GM23338 (cell line): ENCODE measurements at regions not wholly inside any gene's neighbourhood (a gene's known extent, or its start where the extent isn't known, plus 50 kb on each side); places are given as distances from the start of the nearest gene placed in this dataset.
A peak's percentile ranks its signal among the peaks of the same experiment; 100 is the strongest.

Source experiments
- ATAC-seq: fragments of 200-7000 bp; cut with Tn5 transposase; 3 replicates; pipeline ENCODE4 v1.9.1; 2020
- DNase-seq: peaks from one replicate; pipeline ENCODE4 v3.0.0-alpha.2; 2015; ENCODE audit warnings: low spot score
- H2AFZ ChIP-seq: fragments of 200-600 bp; sonication (generic); 2 replicates; pipeline ENCODE4 v1.8.0; 2016; ENCODE audit warnings: antibody characterized with exemption, mild to moderate bottlenecking, moderate library complexity
- H3F3A ChIP-seq: fragments of 200-600 bp; sonication (generic); replicated peaks from 2 replicates; pipeline ENCODE4 v1.8.0; 2017; ENCODE audit warnings: antibody characterized with exemption, mixed run types, low read depth
- H3K27ac ChIP-seq: fragments of 200-600 bp; sonication (generic); 2 replicates; pipeline ENCODE4 v1.6.1; 2016; ENCODE audit warnings: low read depth
- H3K27me3 ChIP-seq: fragments of 200-600 bp; sonication (generic); 2 replicates; pipeline ENCODE4 v1.8.0; 2016; ENCODE audit warnings: mild to moderate bottlenecking, mixed run types, moderate library complexity; ENCODE audit not compliant: insufficient read depth
- H3K36me3 ChIP-seq: fragments of 200-600 bp; sonication (generic); 2 replicates; pipeline ENCODE4 v1.8.0; 2016; ENCODE audit warnings: mild to moderate bottlenecking; ENCODE audit not compliant: insufficient read depth
- H3K4me1 ChIP-seq: fragments of 200-600 bp; sonication (generic); 2 replicates; pipeline ENCODE4 v1.8.0; 2016; ENCODE audit warnings: mild to moderate bottlenecking, moderate library complexity; ENCODE audit not compliant: insufficient read depth
- H3K4me2 ChIP-seq: fragments of 200-600 bp; sonication (generic); 2 replicates; pipeline ENCODE4 v1.7.1; 2017; ENCODE audit warnings: mixed run types
- H3K4me3 ChIP-seq: fragments of 200-600 bp; sonication (generic); 2 replicates; pipeline ENCODE4 v1.6.1; 2016; ENCODE audit warnings: mixed run types
- H3K79me2 ChIP-seq: fragments of 200-600 bp; sonication (generic); replicated peaks from 2 replicates; pipeline ENCODE4 v1.8.0; 2017; ENCODE audit warnings: mild to moderate bottlenecking; ENCODE audit not compliant: insufficient read depth
- H3K9me2 ChIP-seq: fragments of 200-600 bp; sonication (generic); 2 replicates; pipeline ENCODE4 v1.8.0; 2017; ENCODE audit not compliant: insufficient read depth
- H4K20me1 ChIP-seq: fragments of 200-600 bp; sonication (generic); replicated peaks from 2 replicates; pipeline ENCODE4 v1.8.0; 2017; ENCODE audit warnings: mild to moderate bottlenecking; ENCODE audit not compliant: insufficient read depth
- H3K27ac Mint-ChIP-seq: 2 replicates; pipeline ENCODE4 v1.8.0; 2020; ENCODE audit warnings: inconsistent platforms, mild to moderate bottlenecking, moderate library complexity, mixed read lengths
- H3K27me3 Mint-ChIP-seq: 3 replicates; pipeline ENCODE4 v1.8.0; 2022; ENCODE audit warnings: low read depth, mild to moderate bottlenecking, moderate library complexity, mixed read lengths, inconsistent platforms; ENCODE audit not compliant: insufficient read depth, poor library complexity
- H3K36me3 Mint-ChIP-seq: 3 replicates; pipeline ENCODE4 v1.8.0; 2021; ENCODE audit warnings: low read depth, mild to moderate bottlenecking, inconsistent platforms, moderate library complexity, mixed read lengths
- H3K4me1 Mint-ChIP-seq: 3 replicates; pipeline ENCODE4 v1.8.0; 2020; ENCODE audit warnings: mild to moderate bottlenecking, inconsistent platforms, mixed read lengths
- H3K4me3 Mint-ChIP-seq: 3 replicates; pipeline ENCODE4 v1.8.0; 2021; ENCODE audit warnings: moderate library complexity, mild to moderate bottlenecking, inconsistent platforms, mixed read lengths
- H3K9me3 Mint-ChIP-seq: 3 replicates; pipeline ENCODE4 v1.8.0; 2020; ENCODE audit warnings: moderate library complexity, mild to moderate bottlenecking, inconsistent platforms, mixed read lengths
- CREB1 ChIP-seq: fragments of 250-450 bp; sonication (Bioruptor Pico); IDR thresholded peaks from 2 replicates; pipeline ENCODE4 v1.5.0; 2020; ENCODE audit warnings: low read depth, mild to moderate bottlenecking, moderate library complexity
- CTCF ChIP-seq, 2 experiments: fragments of 200-600 bp in 1 of 2; sonication (generic) in 1 of 2; conservative IDR thresholded peaks; 2 replicates each; pipeline versions ENCODE4 v1.5.1 to v1.6.1; 2016 to 2017; ENCODE audit warnings: antibody characterized with exemption in 2 of 2, low read depth in 2 of 2, mild to moderate bottlenecking in 2 of 2, moderate library complexity in 1 of 2
- EZH2 ChIP-seq: fragments of 200-600 bp; sonication (generic); IDR thresholded peaks from one replicate; pipeline ENCODE4 v1.8.0; 2017; ENCODE audit warnings: antibody characterized with exemption, mild to moderate bottlenecking, low read depth; ENCODE audit not compliant: unreplicated experiment
- EZH2phosphoT487 ChIP-seq: fragments of 200-600 bp; sonication (generic); IDR thresholded peaks from one replicate; pipeline ENCODE4 v1.8.1; 2018; ENCODE audit warnings: antibody characterized with exemption; ENCODE audit not compliant: unreplicated experiment
- JUNB ChIP-seq: IDR thresholded peaks from one replicate; pipeline ENCODE4 v1.6.1; 2016; ENCODE audit warnings: antibody characterized with exemption; ENCODE audit not compliant: unreplicated experiment
- NANOG ChIP-seq: IDR thresholded peaks from 2 replicates; pipeline ENCODE4 v1.6.1; 2016; ENCODE audit warnings: antibody characterized with exemption, borderline replicate concordance
- POLR2AphosphoS5 ChIP-seq: IDR thresholded peaks from 2 replicates; pipeline ENCODE4 v1.6.1; 2016; ENCODE audit warnings: antibody characterized with exemption, low read depth
- REST ChIP-seq: IDR thresholded peaks from one replicate; pipeline ENCODE4 v1.6.1; 2018; ENCODE audit warnings: antibody characterized with exemption; ENCODE audit not compliant: unreplicated experiment
- STAT1 ChIP-seq: IDR thresholded peaks from one replicate; pipeline ENCODE4 v1.6.1; 2016; ENCODE audit warnings: antibody characterized with exemption; ENCODE audit not compliant: unreplicated experiment
- ZNF114 ChIP-seq: fragments of 250-450 bp; sonication (Bioruptor Pico); IDR thresholded peaks from 2 replicates; pipeline ENCODE4 v1.5.0; 2020; ENCODE audit warnings: mild to moderate bottlenecking, moderate library complexity
- ZNF331 ChIP-seq: fragments of 250-450 bp; sonication (Bioruptor Pico); IDR thresholded peaks from 2 replicates; pipeline ENCODE4 v1.5.0; 2020; ENCODE audit warnings: low read depth, mild to moderate bottlenecking, moderate library complexity
- ZNF462 ChIP-seq: fragments of 250-450 bp; sonication (Bioruptor Pico); IDR thresholded peaks from 2 replicates; pipeline ENCODE4 v1.5.0; 2020; ENCODE audit warnings: mild to moderate bottlenecking, moderate library complexity
- TF ChIP-seq, protein P1 (sequence below): IDR thresholded peaks from 2 replicates; pipeline ENCODE4 v1.6.1; 2016; ENCODE audit warnings: antibody characterized with exemption

- peak overlapping the region; percentile 14 for H3K27ac Mint-ChIP-seq
- TF ChIP-seq POLR2AphosphoS5 (no peak), EZH2 (no peak), NANOG (no peak), EZH2phosphoT487 (no peak), ZNF114 (CRISPR knock-in tag) (no peak), CREB1 (CRISPR knock-in tag) (no peak), ZNF331 (CRISPR knock-in tag) (no peak), STAT1 (no peak), JUNB (no peak), REST (no peak), CTCF (conservative IDR thresholded peaks at IDR 0.05; ENCODE audit: low read depth in 2 of 2) (no peak), ZNF462 (CRISPR knock-in tag) (no peak)
- TF ChIP-seq, protein P1, sequence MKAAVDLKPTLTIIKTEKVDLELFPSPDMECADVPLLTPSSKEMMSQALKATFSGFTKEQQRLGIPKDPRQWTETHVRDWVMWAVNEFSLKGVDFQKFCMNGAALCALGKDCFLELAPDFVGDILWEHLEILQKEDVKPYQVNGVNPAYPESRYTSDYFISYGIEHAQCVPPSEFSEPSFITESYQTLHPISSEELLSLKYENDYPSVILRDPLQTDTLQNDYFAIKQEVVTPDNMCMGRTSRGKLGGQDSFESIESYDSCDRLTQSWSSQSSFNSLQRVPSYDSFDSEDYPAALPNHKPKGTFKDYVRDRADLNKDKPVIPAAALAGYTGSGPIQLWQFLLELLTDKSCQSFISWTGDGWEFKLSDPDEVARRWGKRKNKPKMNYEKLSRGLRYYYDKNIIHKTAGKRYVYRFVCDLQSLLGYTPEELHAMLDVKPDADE, result no peak
- H3K4me2 ChIP-seq, result peak overlapping the region; percentile 38; the same call in 1 of the 2 replicates
Observed at GRCh38 chr15:79494963-79495755, 63.0 kb downstream of the MINAR1 start.

More at GRCh38 chr15:79494963-79495755, 63.0 kb downstream of the MINAR1 start:
- Mint-ChIP-seq H3K4me1 (peaks cover 13% of the 10 kb centered on the region), H3K27me3 (no peaks in the 10 kb centered on the region), H3K4me3 (no peak overlapping the region; the same call in 2 of the 3 replicates), H3K36me3 (no peaks in the 10 kb centered on the region; the same call in 2 of the 3 replicates), H3K9me3 (no peaks in the 10 kb centered on the region; the same call in 2 of the 3 replicates)
- ATAC-seq (peak; percentile 59), DNase-seq (peak; percentile 20)
- no peaks in the 10 kb centered on the region for H4K20me1 ChIP-seq
- H3K27me3 ChIP-seq, result no peaks in the 10 kb centered on the region
- no peaks in the 10 kb centered on the region for H3K79me2 ChIP-seq
- H3K9me2 ChIP-seq, result no peaks in the 10 kb centered on the region; the same call in 1 of the 2 replicates
- no peak overlapping the region for H3K4me3 ChIP-seq
- H3K27ac ChIP-seq, result no peak overlapping the region
- H2AFZ ChIP-seq, result no peak overlapping the region
- peaks cover 8% of the 10 kb centered on the region; the same call in 1 of the 2 replicates for H3K4me1 ChIP-seq
- H3K36me3 ChIP-seq, result no peaks in the 10 kb centered on the region
- H3F3A ChIP-seq, result no peaks in the 10 kb centered on the region
